Islet of Langerhans (tissue), 1 donor: ENCODE measurements at regions not wholly inside any gene's neighbourhood (a gene's known extent, or its start where the extent isn't known, plus 50 kb on each side); places are given as distances from the start of the nearest gene placed in this dataset.
"Not testable (repeated sequence)": the region's sequence is repeated elsewhere in the genome, so short reads cannot be mapped to it uniquely, and the experiment has no call there.

Experiments used
- FAIRE-seq: peaks from one replicate; lab custom pipeline; 2011; peaks lifted over from hg19 to GRCh38; lab: Jason Lieb, UNC

DNA sequence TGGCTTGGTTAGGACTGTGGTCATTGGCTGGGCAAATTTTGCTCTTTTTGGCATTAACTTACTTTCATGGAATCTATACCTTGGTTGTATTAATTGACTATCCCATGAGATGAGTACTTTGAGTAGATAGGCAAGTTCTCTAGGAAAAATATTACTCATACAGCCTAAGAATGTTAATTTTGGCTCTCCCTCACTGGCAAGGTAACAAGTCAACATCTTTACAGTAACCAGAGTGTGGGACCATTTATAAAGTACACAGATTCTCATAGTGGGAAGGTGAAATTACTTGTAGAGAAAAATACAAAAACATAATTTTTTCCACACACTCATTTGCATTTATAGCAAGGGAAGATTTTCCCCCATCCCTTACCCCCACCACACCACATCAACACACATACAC lies 154.6 kb upstream of the ZNF608 start:
- no peak for FAIRE-seq

DNA sequence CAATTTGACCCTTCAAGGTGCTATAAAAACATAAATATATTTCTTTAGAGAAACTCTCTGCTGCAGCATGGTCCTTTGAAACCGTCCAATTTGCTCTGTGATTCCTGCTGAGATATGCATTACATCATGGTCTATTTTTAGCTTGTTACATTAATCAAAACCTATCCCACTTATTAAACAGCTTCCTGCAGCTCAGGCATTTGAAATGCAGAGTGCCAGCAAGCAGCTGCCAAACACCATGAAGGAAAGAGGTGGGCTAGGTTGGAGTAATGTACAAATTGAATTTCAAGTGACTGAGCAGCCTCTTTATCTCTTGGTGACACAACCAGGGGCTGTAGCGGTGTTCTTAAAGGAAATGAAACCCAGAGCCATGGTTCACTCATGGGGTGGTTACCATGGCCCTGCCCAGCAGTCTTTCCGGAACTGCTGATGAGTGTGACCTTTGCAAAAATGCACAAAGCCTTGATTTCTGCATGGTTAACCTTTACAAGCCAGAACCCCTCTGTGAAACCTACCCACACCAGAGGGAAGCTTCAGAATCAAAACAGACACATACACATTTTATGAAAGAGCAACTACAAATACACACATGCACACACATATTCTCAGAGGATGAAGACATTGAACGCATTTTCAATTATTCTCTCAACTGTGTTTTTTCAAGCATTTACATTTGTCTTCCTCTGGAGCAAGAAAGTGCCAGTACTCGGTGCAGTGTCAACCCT lies 155.8 kb upstream of the ZNF608 start:
- FAIRE-seq: peak; percentile 99

DNA sequence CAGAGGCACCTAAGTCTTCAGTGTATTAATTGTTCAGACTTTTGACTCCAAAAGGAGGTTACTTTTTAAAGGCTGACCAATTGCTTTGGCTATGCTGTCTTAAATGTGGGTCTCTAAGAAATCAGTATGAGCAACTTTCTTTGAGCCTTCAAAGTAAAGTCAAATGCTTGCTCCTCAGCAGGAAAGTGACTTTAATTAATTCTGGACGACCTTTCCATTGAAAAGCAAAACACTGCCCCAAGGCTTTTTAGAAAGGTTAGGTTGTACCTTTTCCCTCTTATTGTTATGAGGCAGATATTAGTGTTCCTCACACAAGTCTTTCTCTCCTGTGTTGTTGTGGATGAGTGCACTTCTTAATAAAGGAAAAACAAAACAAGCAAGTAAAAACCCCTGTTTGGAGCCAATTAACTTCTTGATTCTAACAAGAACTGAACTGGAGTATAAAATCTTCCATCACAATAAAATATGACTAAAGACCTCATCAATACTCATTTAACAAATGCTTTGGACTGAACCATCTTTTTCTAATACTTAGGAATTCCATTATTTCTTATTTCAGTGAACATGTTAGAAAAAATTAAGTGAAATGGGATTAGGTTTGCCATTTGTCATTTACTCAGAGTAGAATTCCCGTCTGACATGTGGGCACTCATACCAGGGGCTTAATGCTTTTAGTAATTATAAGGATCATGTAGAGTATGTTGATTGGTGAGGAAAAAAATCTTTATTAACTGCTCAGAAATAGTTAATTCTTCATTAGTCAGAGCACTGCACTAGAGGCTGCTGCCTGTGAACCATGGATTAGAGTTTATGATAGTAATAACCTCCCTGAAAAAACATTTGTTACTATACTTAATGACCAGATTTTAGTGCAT lies 159.1 kb upstream of the ZNF608 start:
- peak; percentile 49 for FAIRE-seq

DNA sequence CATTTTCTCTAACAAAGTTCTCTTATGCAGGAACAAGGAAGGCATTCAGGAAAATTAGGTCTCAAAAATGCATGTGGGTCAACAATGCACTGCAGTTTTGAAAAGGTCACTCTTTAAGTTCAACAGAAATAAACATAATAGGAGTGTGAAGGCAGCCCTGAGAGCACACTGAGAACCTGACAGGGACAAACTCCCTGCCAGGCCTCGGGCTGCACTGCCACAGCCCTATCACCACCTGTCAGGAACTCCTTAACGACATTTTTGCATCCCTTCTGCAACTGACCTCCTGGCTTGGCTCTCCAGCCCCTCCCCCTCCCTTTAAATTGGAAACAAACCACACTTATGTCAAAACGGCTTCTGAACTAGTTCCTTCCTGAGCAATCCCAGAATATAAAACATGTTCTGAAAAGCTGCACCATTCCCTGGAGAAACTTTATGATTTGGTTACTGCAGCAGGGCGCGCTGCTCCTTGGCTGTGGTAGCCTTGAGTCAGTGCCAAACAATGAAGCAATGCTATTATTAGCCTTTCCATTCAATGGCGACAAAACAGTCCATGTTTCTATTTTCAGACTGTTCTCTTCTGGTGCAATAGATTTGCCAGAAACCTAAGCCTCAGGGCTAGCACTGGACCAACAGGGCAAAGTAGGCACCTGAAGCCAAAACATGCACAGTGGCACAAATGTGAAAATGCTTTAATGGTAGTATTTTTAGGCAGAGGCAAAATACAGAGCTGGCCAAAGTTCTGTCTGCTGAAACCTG lies 160.1 kb upstream of the ZNF608 start:
- peak; percentile 96 for FAIRE-seq

DNA sequence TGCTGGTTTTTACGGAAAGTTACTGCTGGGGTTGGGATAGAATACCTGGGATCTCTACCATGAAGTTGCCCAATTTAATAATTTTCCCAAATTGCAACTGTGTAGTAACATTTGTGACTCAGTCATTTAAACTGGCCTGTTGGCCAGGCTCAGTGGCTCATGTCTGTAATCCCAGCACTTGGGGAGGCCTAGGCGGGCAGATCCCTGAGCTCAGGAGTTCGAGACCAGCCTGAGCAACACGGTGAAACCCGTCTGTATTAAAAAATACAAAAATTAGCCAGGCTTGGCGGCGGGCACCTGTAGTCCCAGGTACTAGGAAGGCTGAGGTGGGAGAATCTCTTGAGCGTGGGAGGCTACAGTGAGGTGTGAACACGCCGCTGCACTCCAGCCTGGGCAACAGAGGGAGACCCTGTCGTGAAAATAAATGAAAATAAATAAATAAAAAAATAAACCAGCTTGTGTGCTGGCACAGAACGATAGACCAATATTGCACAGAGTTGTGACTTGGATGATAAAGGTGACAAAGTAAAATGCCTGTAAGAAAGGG lies 160.7 kb upstream of the ZNF608 start:
- no peak for FAIRE-seq

DNA sequence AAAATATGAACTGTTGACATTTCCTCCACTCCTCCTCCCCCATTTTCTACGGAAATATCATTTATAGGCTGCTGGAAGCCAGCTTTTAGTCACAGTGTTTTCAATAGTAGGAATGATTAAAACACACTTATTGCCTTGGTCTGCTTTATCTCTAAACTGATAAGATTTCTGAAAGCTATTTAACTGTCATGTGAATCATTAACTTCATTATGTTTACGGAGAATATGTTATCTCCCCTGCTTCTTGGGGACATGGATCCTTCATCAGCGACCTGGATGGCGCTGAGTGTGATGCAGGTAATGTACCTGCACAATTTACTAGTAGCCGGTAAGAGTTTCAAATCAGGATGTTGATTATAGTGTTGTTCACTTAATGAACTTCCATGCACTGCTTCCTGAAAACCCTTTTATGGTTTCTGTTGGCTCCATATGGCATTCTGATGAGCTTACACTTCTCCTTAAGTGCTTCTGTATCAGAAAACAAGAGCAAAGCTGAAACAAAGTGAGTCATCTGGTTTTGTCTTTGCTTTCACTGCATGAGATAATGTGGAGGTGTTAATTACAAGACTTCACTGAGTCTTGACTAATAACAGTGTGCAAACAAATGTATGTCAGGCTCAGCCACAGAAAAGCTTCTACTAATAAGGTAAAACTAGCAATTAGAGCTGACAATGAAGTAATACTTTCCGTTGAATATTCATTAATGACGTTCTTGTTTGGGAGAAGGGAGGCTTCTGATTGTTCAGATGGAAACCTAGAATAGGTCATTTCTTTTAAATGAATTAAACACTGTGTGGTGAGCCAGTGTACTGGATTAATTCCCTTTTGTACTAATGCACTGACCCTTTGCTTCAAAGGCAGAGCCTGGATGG lies 162.4 kb upstream of the ZNF608 start:
- FAIRE-seq: peak; percentile 100

DNA sequence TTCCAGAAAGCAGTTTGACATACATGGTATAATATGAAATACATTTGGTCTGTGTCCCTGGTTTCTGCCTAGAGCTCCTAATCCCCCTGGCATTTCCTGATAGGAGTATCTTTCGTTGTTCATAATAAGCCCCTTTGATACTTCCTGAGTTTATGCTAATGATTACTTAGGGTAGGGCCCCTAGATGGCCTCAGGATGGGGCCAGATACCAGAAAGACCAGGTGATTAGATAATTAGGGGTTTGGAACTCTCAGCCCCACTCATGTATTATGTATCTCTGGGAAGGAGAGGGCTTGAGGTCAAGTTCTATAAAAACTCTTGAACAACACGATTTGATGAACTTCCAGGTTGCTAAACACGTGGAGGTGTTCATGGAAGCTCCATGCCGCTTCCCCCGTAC lies 163.3 kb upstream of the ZNF608 start:
- FAIRE-seq: no peak

DNA sequence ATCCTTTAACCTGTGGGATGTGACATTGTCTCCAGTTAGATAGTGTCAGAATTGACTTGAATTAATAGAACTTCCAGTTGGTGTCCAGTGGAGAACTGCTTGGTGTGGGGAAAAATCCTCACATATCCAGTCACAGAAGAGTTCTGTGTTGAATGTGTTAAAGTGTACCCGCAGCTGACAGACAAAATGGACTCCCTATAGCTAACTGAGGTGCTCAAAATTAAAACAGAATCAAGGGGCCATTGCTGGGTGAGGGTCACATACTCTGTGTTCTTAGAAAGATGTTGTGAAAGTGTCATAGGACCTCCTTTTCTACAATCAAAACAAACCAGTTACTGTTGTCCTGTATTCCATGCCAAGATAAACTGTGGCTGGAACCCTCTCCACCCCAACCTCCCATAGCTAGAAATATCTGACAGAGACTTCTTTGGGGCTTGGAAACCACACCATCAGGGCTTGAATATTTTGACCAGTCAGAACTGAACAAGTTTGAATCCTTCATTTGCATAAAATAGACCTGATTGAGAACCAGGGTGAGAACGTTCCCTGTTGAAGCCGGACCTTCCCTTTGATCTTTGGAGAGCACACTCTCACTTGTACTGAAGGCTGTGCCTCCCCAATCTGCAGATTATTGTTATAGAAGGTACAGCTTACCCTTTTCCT lies 164.0 kb upstream of the ZNF608 start:
- FAIRE-seq: no peak

DNA sequence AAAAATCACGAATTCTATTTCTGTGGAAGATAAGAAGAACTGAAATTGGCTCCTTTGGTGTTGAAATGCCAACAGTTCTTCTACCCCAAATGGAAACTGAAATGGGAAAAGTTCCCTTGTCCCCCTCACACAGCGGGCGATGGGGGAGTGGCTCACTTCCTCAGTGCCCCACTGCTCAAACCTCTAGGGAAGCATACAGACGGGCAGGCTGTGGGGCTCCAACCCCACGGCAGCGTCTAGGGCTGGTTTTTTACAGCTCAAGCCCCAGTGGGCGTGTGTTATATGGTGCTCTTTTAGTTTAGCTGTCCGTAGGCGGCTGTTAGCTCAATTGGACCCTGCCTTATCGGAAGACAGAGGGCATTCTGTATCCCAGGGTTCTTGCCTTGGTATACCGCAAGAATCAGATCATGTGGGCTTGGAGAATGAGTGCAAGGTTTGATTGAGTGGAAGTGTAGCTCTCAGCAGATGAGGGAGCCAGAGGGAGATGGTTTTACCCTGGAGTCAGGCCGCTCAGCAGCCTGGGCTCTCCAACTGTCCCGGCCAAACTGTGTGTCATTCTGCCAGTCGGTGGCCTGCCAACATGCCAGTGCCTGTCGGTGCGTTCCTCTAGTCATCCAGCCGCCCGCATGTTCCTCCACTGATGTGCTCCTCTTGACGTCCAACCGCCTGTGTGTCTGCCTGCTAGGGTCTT lies 166.3 kb upstream of the ZNF608 start:
- FAIRE-seq: no peak

DNA sequence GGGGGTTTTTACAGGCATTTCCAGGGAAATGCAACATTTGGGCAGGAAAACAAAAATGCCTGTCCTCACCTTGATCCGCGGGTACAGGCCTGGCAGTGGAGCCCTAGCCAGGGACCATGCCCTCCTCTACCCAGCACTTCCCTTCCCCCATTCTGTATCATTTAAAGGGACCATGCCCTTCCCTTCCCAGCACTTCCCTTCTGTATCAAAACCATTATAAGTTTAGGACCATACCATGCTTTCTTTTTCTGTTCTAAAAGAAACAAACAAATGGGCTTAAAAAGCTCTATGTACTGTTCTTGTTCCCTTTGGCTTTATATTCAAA lies 166.9 kb upstream of the ZNF608 start:
- FAIRE-seq: no peak

DNA sequence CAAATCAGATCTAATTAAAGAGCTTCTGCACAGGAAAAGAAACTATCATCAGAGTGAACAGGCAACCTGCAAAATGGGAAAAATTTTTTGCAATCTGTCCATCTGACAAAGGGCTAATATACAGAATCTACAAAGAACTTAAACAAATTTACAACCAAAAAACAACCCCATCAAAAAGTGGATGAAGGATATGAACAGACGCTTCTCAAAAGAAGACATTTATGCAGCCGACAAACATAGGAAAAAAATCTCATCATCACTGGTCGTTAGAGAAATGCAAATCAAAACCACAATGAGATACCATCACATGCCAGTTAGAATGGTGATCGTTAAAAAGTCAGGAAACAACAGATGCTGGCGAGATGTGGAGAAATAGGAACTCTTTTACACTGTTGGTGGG lies 169.9 kb upstream of the ZNF608 start:
- not testable (repeated sequence) for FAIRE-seq

DNA sequence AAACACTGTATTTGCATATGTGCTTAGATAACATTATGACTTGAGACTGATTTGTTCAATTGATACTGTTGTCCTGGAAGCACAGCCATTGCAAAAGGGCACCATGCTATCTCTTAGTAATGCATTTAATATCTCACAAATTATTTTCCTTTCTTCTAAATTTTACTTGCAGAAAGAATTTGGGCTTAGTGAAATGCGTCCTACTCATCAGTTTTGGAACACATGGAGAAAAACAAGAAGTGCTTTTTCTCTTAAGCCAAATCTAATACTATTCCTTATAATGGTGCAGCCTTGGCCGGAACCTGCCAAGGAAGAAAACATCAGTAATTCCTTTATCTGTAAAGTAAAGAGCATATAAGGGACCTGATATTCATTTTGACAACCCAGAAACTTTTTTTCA lies 172.2 kb upstream of the ZNF608 start:
- no peak for FAIRE-seq

DNA sequence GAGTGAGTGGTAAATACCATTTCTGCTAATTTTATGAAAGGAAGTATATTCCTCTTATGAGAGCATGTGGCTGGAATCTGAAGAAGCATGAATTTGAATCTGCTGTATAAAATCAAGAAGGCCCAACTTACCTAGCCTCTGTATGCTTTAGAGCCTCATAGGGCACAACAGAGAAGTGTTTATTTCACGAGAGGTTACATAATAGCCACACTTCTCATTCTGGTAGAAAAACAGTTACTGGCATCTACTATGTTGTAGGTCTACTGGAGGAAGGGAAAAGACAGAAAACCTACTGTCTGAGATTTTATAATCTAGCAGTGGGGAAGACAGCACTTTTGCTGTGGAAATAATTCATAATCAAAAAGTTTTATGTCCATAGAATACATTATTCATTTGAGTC lies 172.6 kb upstream of the ZNF608 start:
- no peak for FAIRE-seq

DNA sequence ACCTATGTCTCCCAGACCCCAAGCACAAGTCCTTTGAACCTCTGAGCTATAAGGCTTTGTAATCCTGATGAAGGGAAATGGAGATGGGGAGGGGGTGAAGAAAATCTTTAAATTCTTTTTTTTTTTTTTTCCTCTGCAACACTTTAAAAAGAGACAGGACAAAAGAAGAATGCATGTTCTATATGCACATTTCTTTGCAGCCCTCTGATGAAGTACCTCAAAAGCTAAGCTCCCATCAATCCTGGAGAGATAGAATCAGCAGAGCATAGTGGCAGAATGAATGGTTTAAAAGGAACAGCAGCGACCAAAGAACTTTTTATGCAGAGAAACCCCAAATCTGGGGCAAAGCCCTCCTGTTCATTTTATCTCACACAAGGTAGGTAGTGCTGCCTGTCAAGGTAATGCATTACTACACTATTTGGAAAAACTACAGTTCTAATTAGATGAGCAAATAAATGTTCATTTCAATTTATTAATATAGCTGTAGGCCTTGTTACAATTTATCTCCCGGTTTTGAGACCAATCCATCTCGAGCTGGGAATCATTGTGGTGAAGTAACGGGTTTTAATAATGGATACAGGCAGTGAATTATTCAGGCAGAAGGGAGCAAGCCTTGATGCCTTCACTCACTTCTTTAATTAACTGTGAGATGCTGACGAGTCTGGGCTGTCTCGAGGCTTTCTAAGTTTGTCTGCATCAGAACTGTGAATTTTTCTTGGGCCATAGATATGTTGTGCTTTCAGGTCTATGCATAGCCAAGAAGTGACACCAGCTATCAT lies 173.5 kb upstream of the ZNF608 start:
- no peak for FAIRE-seq

DNA sequence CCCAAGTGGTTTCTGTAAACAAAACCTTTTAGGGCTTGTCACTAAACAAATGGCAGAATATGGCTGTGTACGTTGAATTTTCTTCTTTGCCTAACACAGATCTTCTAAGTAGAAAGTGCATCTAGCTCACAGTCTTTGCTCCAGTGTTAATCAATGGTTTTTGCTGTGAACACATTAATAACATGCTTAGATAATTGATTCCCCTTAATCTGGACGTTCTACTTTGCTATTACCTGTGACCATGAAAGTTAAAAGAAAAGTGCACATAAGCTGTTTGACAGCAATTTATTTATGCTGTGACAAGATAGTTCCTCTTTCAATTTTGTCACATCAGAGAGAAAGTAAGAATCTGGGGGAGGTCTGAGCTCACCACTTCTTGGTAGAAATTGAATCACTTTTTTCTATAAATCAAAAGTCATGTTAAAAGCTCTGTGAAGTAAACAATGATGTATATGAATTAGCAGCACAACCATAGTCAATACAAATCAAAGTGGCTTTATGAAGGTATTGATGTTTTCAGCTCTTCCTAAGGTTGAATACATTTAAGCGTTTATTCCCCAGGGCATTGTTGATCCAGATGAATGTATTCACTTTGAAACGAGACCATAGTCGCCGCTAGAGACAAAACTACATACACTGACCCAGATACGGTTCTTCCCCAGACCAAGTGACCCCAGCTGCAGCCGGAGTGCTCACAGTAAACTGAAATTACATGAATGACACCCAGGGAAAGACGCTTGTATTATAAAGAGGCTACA lies 174.6 kb upstream of the ZNF608 start:
- FAIRE-seq: no peak

DNA sequence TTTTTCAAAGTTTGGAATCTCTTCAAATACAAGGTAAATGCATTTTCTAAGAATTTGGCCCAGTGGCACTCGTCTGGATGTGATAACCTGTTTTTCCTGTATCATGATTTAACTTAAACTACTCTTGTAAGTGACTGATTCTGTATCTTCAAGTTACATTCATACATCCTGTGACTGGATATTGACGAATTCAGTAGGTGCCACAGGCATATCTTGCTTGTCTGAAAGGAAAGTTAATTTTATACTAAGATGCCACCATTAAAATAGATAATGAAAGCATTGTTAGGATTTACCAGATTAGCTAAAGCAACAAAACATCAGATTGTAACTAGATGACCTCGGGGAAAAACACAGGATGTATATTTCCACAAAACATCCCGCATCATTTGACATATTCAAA lies 175.3 kb upstream of the ZNF608 start:
- FAIRE-seq: no peak

DNA sequence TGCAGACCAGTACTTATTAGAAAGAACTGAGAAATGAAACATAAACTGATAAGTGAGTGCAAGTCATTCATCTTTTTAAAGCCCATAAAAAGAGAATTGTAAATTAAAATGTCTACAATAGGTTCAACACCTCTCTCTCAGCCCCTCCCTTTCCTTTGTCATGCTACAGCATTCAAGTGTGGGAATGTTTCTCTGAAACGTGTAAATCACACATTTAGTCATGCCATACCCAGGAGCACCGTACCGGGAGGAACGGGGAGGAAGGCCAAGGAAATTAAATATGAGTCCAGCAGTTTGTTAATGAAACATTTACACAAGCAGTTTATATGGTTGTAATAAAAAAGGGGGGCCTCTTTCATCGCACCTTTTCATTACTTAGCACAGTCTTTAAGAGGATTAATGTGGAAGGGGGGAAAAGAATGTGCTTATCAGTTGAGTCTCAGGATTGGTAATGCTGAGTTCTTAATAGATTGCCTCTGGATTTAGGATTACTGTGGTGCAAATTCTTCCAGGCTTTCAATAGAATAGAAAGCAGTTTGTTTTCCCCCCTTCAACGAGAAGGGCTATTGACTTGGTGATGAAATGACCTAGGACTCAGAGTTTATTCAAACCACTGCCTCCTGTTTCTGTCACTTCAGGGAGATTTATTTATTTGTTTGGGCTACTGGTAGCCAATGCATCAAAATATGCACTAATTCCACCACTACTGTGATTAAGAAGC lies 176.0 kb upstream of the ZNF608 start:
- no peak for FAIRE-seq

DNA sequence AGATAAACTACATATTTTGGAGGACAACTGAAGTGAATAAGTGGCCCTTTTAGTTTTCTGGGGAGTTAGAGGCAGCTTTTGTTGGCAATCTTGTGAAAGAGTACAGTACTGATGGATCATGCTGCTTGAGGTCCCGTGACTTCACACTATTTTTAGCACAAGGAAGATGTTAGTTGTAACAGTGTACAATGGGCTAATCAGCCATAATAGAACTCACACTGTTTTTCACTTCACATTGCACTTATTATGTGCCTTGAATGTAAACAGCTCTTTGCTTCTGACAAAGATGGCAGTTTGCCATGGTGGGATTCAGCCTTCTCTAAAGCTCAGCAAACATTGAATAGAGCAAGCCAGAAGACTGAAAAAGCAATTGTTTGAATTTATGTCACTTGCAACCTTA lies 176.7 kb upstream of the ZNF608 start:
- FAIRE-seq: peak; percentile 78
